ENCODE measurements at regions not wholly inside any gene's neighbourhood (a gene's known extent, or its start where the extent isn't known, plus 50 kb on each side); places are given as distances from the start of the nearest gene placed in this dataset.

DNA sequence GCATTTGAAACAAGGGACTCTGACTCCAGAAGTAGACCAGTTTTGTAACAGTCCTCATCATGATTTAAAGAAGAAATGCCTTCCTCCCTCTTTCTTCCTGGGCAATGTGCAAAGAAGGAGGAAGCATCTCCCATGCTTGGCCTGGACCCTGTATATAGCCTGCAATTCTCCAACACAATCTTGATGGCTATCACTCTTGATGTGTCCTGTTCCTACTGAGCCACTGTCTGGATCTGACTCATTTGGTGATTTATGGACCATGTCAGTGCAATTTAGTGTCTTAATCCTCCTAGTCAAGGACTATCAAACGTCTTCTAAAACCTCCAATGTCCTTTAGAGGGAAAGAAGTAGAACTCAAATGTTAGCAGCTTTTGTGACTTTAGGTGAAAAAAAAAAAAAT lies 697.3 kb downstream of the TLR4 start:
- no peak for DNase-seq (ENCODE audit: low read depth in 2 of 2)

DNA sequence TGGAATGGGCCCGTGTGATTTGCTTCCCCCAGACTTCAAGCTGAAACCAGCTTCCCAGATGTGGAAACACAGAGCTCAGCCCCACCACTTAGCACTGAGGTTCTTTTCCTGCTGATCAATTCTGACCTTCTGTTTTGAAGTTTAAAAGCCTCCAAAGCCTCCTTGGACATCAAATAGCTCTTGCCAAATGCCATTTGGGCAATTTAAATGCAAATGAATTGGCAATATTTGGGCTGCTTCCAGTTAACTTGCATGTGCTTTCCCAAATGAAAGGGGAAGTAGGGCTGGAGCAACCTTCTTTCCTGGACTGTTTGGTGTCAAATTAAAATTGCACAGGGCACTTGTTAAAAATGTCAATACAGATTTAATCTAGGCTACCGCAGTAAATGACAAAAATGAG lies 710.5 kb downstream of the TLR4 start:
- DNase-seq (ENCODE audit: low read depth in 2 of 2): no peak

DNA sequence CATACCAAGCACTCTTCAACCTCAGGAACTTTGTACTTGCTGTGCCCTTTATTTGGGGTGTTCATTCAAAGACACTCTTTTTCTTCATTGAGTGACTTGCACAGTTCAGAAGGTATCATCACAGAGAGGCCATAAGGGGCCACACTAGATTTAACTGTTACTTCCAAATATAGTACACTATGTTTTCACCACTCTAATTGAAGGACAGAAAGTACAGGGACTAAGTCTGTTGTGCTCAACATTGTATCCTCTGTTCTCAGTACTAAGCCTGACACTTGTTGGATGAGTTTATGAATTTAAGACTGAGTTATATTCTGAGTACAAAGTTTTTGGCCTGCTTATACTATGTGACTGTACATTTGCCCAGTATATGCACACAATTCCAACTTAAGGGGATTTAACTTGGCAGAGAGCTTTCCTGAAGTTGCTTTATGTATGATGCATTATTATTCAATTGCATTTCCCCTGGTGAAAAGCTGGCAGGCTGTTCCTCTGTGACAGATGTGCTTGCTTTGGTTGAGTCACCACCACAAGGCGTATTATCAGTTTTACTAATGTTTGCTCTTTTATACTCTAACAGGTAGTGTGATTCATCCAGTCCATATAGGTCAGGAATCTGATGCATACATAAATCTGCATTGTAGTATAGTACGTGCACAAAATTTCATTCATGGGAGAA lies 714.8 kb downstream of the TLR4 start:
- DNase-seq (ENCODE audit: low read depth in 2 of 2): no peak

DNA sequence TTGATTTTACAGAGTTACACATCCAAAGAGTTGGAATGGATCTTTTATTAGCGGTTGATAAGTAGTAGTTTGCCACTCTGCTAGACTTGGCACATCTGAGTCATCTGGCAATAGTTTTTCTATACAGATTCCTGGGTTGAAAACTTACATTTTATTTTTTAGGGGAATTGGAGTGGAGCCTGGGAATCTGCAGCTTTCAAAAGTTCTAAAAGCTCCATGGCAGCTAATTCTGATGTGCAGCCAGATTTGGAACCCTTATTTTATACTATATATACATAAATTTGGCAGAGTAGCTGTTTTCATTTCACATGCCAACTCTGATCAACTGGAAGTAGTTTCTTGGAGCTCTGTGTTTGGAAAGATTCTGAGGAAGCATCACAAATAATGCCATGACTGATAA lies 715.5 kb downstream of the TLR4 start:
- no peak for DNase-seq (ENCODE audit: low read depth in 2 of 2)

DNA sequence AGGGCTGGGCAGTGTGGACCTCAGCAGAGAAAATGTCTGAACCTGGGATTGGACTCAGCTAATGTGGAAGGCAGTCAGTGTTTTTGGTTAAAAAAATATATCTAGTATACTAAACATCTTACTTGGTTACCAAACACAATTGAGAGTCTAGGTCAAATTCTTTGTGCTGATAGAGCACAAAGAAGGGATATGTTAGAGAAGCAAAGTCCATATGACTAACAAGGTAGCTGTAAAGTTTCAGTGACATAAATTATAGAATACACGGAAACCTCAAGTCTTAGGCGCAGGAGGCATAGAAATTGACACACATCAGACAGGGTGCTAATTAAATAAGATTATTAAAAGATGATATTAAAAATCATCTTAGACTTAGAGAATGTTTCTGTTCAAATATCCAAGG lies 718.3 kb downstream of the TLR4 start:
- no peak for DNase-seq (ENCODE audit: low read depth in 2 of 2)

DNA sequence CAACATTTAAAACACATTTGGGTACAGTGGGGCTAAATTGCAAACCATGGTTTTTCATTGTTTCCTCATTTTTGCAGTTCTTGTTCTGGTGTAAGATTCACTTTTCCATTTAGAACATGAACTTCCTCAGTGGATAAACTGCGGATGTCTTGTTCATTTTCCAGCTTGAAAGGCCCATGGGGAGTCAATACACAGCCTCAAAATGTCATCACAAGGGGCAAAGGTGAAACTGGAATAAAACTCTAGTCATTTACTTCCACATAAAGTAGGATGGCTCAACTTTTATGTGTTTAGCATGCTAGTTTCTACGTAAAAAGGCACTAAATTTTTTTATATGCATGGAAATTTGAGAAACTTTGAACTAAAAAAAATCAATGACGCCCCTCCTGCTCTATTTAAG lies 718.8 kb downstream of the TLR4 start:
- no peak for DNase-seq (ENCODE audit: low read depth in 2 of 2)

DNA sequence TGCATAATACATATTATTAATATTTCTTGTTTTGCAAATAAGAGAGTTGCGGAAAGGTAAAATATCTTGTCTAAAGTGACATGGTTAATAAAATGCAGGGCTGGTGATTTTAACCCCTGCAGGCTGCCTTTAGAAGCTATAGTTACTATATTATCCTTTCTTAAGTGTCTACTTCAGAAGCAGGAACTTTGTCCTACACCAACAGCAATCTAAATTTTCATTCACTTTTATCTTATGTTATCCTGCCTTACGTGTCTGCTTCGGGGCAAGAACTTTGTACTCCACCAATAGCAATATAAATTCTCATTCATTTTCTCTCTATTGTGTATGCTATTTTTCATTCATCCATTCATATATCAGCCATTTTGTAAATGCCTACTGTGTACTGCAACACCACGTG lies 719.5 kb downstream of the TLR4 start:
- no peak for DNase-seq (ENCODE audit: low read depth in 2 of 2)

DNA sequence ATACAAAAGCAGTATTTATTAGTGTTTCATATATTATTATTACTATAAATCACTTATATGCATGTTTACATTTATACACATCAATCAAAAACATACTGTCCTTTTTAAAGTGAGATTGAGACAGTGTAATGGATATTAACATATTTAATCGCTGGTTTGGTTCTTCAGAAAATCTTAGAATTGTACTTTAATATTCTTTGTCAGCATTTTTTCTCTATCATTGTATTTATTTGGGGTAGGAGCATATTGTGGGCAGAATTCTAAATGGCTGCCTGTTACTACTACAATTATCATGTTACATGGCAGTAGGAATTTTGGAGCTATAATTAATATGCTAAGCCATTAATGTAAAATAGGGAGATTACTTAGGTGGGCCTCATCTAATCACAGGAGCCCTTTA lies 722.6 kb downstream of the TLR4 start:
- no peak for DNase-seq (ENCODE audit: low read depth in 2 of 2)

DNA sequence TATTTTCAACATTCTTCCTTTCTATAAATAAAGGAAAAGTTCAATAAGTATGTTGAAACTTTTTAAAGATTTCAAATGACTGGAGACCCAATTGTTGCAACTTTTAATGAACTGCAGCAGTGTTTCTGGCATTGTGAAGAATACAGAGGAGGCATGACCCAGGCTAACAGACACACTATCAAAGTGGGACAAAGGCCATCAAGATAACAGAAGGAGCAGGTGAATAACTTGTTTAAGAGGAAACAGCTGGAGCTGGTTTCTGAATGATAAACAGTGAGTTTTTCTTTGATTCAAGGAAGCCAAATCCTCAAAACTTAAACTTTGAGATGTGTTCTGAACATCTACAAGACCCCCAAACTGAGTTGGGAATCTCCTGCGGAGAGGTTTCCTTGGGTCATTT lies 734.6 kb downstream of the TLR4 start:
- DNase-seq (ENCODE audit: low read depth in 2 of 2): no peak

DNA sequence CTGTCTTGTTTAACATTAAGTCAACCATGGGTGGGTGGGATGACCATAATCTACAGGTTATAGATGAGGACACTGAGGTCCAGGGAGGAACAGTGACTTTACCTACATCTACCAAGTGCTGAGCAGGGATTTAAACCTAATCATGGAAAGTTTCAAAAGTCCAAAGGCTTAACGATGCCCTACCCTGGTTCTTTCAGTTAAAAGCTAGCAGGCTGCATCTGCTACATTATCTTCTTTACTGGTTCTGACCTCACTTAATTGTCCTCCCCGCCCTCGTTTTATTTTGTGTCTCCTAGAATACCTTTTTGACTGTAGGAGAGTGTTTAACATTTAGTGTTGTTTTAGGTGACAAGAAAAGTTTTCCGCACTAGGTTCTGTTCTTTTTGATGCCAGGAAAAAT lies 735.2 kb downstream of the TLR4 start:
- DNase-seq (ENCODE audit: low read depth in 2 of 2): no peak

DNA sequence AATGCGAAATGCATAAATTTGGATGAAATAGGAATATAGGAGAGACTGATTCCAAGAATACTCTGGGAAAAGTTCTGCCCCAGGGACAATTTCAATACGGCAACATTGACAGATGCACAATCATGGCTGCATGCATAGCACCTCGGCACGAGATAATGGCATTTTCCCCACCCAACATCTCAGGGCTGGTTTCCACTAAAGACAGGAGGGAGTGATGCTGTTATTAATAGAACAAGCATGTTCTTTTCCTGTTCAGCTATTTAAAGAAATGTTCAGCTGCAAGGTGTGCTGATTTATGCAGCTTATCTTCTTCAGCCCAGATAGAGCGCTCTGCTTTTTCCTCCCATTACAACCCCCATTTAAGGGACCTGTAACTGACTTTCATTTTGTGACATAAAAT lies 740.2 kb downstream of the TLR4 start:
- no peak for DNase-seq (ENCODE audit: low read depth in 2 of 2)

DNA sequence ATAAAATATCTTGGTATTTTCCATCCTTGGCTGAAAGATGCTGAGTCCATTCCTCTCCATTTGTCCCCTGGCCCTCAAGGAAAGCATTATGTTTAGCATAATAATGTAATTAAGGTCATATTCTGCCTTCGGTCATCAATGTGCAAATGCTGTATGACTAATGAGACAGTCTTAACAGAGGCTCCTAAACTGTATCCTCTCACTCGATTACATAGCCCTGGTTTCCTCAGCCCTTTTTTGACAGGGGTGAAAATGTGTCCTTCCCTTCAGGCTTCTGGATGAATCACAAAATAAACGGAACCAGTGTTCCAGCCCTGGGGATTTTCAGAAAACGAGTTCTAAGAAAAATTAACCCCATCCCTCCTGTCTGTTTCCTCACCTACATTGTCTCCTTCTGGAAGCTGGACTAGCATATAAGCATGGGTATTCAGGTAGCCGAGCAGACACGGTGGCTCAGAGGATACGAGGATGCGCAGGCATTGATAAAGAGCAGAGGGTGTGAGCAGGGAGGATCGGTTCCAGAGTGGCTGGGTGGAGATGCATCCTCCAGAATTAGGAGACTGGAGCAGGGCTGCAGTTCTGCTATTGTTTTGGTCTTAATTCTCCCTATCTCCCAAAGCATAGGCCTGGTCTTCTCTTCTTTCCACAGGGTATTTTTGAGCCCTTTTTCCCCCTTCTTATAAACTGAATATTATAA lies 742.9 kb downstream of the TLR4 start:
- no peak for DNase-seq (ENCODE audit: low read depth in 2 of 2)

DNA sequence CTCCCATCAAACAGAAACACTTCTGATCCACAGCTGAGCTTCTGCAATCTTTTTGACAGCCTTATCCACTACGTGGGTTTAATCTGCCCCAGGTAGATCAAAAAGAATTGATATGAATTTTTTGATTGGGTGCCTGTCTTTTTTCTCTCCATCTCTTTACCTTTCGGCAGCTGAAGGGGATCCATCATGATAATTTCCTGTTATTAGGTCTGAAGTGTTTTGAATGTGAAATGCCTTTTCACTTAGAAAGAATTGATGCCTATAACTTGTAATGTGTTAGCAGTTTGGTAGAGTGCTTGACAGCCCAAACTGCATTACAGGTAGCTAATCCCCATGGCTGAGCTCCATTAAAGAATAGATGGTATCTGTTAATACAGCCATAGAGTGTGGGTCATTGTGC lies 745.4 kb downstream of the TLR4 start:
- no peak for DNase-seq (ENCODE audit: low read depth in 2 of 2)

DNA sequence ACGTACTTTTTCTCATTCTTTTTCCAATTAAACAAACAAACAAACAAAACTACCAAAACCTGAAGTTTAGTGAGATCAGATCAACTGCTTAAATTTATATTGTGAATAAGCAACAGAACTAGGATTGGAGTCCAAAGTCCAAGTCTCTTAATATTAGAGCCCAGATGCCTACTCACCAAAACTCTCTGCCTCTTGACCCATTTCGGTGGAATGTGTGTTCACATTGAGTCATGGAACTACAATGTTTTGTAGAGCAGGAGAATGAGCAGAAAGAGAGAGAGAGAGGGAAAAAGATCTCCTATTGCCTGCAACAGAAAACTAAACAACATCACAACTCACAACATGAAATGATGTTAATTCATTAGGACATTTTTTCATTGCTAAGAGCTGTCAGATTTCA lies 751.1 kb downstream of the TLR4 start:
- DNase-seq (ENCODE audit: low read depth in 2 of 2): no peak

DNA sequence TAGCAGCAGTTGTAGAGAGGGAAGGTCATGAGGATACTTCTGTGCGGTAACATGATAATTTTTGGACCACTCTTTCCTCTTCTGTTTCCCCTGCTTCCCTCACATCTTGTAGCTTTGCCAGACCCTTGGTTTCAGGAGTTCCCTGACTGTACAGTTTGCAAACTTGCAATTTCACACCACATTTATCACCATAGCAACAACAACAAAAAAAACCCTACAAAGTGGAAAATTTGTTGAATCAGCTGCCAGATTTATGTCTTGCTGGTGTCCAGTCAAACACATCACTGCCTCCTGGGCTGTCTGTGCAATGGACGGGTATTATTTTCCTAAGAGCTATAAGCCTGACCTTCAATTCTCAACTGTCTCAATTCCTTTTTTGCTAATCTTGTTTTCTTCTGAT lies 751.6 kb downstream of the TLR4 start:
- no peak for DNase-seq (ENCODE audit: low read depth in 2 of 2)

DNA sequence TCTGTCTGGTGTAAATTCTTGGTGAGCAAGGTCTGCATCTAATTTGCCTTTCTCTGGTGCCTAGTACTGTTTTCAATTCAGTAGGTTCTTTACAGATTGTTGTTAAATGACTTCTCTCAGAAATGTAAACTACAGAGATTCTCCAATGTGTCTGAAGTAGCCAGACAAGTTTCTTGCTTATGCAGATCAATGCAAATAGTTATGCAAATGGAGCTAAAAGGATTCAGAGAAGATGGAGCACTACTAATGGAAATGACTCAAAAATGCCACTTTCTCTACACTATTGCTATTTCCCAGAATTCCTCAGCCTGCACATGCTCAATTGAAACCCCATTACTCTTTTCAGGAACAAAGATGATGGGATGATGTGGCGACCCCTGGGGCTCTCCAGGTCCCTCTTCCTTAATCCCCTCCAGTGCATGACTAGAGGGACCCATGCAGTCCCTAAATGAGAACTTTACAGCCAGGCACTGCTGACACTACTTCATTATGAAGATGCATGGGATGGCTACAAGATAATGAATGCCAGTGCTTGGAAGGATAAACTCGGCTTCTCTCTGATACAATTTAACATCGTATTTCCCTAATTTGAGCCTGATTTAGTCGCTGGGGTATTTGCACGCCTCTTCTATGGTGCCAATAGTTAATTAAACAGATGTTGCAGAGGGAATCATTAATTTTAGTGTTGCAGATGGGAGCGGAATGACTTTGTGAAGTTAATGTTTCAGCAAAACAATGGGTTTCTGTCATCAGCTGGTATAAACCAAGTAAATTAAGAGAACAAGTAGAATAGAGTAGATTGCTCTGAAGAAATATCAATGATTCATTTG lies 753.2 kb downstream of the TLR4 start:
- no peak for DNase-seq (ENCODE audit: low read depth in 2 of 2)

DNA sequence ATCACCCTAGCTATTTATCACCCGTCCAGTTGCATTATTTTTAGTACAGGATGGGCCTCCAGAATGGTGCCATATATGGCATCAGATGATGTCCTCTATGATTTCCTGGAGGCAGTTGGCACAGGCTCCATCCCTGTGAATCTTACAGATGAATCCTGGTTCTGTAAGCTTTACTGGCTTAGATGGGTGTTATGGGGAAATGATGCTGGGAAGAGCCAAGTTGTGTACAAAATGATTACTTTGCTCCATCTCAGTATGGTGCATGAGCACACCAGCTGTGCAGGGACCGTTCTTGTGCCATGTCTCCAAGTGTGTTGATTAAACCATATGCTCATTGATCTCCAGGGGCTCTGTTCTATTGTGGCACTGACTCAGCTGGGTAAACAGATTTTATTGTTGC lies 755.7 kb downstream of the TLR4 start:
- DNase-seq (ENCODE audit: low read depth in 2 of 2): no peak

DNA sequence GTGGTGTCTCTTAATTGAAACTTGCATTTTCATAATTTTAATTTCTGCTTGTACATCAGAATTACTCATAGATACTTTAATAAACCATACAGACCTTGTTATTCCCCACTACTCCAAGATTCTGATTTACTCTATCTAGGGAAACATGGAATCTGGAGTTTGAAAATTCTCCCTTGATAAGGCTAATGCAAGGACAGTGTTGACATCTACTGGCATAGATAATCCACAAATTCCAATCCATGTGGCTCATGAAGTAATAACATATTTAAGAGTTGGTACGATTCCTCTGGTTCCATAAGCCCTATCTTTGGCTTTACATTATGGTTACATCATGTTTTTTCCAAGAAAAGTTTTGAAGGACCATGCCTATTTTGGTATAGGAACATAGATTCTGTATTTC lies 759.2 kb downstream of the TLR4 start:
- DNase-seq (ENCODE audit: low read depth in 2 of 2): no peak

DNA sequence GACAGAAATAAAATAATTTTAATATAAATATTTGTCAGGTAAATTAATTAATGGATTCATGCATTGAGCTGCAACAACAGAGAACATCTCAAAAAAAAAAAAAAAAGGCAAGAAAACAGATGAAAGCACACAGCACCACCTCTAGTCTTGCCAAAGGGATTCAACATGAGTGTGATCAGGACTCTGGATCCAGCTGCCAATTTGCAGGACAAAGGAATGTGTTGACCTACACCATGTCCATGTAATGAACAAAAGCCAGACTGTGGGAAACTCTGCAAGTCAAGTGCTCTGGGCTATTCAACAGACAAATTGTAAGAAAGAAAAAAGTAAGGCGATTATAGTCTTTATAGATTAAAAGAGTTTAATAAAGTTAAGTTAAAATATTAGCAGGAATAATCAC lies 769.3 kb downstream of the TLR4 start:
- no peak for DNase-seq (ENCODE audit: low read depth in 2 of 2)

DNA sequence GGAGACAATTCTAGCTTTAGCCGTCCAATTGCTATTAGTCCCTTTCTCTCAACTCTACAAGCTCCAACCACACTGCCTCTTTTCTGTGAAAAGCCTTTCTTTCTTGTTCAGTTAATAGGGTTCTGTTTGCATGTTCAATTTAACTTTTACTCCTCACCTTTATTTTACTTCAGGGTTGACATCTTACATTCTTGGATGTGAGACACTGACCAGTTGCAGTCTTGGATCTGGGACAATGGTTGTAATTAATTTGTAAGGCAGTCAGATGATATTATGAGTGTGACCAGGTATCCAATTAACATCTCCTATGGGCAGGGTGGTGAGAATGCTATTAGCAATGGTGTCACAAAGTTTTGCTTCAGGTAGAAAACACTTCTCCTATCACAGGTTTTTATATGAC lies 774.5 kb downstream of the TLR4 start:
- DNase-seq (ENCODE audit: low read depth in 2 of 2): no peak

DNA sequence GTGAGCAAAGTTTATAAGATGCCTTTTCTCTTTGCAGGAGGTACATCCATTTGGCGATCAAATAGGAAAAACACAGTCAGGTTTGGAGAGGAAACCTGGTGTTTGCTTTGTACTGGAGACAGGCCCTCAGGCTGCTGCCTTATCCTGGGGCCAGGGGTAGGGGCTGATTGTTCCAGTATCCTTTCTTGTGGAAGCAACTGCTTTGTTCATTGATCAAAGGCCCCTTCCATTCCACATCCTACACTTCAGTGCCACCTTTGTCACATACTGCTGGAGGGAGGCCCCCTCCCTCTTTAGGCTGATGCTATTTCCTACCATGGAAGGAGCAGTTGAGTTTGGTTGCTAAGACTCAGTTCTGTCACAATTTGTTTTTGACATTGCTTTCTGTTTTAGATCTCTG lies 778.1 kb downstream of the TLR4 start:
- DNase-seq (ENCODE audit: low read depth in 2 of 2): no peak

DNA sequence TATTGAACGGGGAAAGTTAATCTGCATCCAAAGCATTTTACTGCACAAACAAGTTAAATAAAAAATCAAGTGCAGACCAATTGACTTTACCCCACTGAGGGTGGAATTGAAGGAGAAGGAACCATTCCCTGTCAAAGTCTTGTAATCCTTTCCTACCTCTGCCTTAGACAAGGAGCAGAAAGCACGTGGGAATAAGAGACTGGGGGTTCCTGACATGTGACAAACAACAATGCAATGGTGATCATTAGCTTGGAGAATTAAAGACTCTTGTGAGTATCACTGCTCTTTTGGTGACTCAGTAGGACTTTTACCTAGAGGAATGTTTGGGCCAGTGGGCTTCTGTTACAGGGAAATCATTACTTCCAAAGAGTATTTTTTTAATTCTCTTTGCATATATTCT lies 779.5 kb downstream of the TLR4 start:
- DNase-seq (ENCODE audit: low read depth in 2 of 2): no peak

DNA sequence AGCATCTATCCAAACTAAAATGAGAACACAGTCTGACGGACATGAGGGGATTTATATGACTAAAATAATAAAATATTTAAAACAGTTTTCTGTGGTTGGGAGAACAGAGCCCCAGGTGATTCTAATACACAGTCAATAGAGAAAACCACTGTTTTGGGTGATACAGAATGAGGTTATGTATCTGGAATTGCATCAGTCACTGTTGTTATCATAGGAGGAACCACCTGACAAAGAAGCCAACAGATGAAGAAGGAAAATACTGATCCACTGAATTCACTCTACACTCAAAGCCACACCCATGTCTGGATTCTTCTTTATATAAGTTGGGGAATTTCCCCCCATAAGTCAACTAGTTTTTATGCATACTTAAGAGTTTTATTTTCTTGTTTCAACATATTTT lies 799.0 kb downstream of the TLR4 start:
- DNase-seq (ENCODE audit: low read depth in 2 of 2): no peak
